ACC112 (cell line): ENCODE measurements at regions not wholly inside any gene's neighbourhood (a gene's known extent, or its start where the extent isn't known, plus 50 kb on each side); places are given as distances from the start of the nearest gene placed in this dataset.
A peak's percentile ranks its signal among the peaks of the same experiment; 100 is the strongest.

Experiments
- H2AFZ ChIP-seq: fragments of 200-600 bp; sonication (generic); one replicate; pipeline ENCODE4 v1.6.0; 2017; ENCODE audit warnings: antibody characterized with exemption, low read length; ENCODE audit not compliant: unreplicated experiment
- H3K27ac ChIP-seq: fragments of 200-600 bp; sonication (generic); 2 replicates; pipeline ENCODE4 v1.5.1; 2014; ENCODE audit warnings: low read depth, mild to moderate bottlenecking, antibody characterized with exemption, low read length, moderate library complexity
- H3K27me3 ChIP-seq: fragments of 200-600 bp; sonication (generic); 2 replicates; pipeline ENCODE4 v1.6.1; 2014; ENCODE audit warnings: mild to moderate bottlenecking, antibody characterized with exemption, low read length, moderate library complexity, mixed read lengths; ENCODE audit not compliant: insufficient read depth
- H3K36me3 ChIP-seq: fragments of 200-600 bp; sonication (generic); 2 replicates; pipeline ENCODE4 v1.6.1; 2016; ENCODE audit warnings: mild to moderate bottlenecking, antibody characterized with exemption, low read length, moderate library complexity, mixed read lengths; ENCODE audit not compliant: insufficient read depth
- H3K4me1 ChIP-seq: fragments of 200-600 bp; sonication (generic); one replicate; pipeline ENCODE4 v1.6.1; 2016; ENCODE audit warnings: low read length, mixed read lengths; ENCODE audit not compliant: insufficient read depth, unreplicated experiment, control insufficient read depth
- H3K4me3 ChIP-seq: fragments of 200-600 bp; sonication (generic); 2 replicates; pipeline ENCODE4 v1.5.1; 2014; ENCODE audit warnings: mild to moderate bottlenecking, low read depth, low read length
- H3K79me2 ChIP-seq: fragments of 200-600 bp; sonication (generic); one replicate; pipeline ENCODE4 v1.6.0; 2016; ENCODE audit warnings: low read length; ENCODE audit not compliant: control insufficient read depth, unreplicated experiment, insufficient read depth

DNA sequence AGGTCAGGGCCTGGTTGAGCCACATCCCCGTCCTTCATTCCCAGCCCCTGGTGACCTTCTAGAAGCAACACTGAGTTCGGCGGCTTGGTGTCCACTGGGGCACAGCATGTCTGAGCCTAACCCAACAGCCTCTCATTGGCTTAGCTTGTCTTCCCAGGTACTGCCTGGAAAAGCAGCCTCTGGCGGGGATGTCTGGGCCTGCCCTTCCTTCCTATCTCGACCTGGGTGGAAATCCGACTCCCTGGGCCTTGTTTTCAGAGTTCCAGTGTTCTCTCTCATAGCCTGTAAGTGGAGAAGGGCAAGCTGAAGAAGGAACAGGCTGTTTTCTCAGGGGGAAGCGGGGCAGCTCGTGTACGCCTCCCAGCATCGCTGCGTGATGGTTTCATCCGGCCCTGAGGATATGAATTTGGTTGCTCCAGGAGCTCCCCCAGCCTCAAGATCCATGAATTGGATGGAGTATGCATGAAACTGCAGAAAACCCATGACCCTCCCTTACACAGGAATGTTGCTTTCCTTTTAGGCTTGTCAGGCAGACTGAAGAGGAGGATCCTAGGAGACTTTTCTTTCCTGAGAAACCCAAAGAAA is 116.5 kb upstream of the IRF2BP2 start:
- H3K4me3 ChIP-seq = no peak overlapping the region
- H3K79me2 ChIP-seq = peaks cover 3% of the 10 kb centered on the region
- no peak overlapping the region for H2AFZ ChIP-seq
- H3K27me3 ChIP-seq = no peaks in the 10 kb centered on the region
- H3K27ac ChIP-seq = no peak overlapping the region
- H3K36me3 ChIP-seq = no peaks in the 10 kb centered on the region
- H3K4me1 ChIP-seq = peaks cover 59% of the 10 kb centered on the region

DNA sequence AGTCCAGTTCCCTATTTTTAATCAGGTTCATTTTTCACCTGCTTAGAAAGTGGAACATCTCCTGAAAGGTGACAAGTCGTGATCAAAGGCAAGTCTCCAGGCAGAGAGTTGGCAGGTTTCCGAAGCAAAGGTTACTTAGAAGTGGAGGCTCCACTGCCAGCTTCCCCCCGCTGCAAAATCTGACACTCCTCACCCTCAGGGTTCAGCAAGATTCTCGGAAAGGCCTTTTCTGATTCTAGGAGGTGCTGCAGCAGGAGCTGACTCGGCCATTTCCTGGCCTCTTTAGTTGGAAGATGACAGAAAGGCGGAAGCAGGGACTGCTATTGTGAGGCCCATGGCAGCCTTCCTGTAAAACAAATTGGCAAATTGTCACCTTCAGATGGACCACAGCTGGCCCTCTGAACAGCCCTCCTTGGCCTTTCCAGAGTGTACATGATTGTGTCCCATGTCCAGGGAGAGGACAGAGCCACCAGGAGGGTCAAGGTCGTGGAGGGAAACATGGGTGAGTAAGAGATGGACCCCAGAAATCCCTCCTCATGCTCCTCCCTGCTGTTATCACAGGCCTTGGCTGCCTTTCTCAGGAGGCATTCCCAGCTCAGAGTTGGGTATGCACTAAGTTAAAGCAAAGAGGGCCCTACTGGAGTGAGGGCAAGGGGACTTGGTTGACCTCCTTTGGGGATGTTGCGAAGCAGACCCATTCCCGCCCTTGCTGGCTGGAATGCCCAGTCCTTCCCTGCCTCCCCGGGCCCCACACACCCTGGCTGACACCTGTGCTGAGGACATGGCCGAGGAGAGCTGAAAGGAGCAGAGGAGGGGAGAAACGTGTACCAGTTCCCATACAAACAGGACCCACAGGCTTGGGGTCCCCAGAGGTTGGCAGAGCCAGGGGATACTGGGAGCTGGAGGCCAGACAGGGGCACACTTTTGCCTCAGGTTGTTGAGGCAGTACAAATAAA is 115.5 kb upstream of the IRF2BP2 start:
- Histone ChIP-seq H3K4me1 (peaks cover 59% of the 10 kb centered on the region), H3K27ac (peak overlapping the region; percentile 95), H2AFZ (no peak overlapping the region), H3K4me3 (no peak overlapping the region), H3K36me3 (no peaks in the 10 kb centered on the region), H3K79me2 (peaks cover 3% of the 10 kb centered on the region), H3K27me3 (no peaks in the 10 kb centered on the region)

DNA sequence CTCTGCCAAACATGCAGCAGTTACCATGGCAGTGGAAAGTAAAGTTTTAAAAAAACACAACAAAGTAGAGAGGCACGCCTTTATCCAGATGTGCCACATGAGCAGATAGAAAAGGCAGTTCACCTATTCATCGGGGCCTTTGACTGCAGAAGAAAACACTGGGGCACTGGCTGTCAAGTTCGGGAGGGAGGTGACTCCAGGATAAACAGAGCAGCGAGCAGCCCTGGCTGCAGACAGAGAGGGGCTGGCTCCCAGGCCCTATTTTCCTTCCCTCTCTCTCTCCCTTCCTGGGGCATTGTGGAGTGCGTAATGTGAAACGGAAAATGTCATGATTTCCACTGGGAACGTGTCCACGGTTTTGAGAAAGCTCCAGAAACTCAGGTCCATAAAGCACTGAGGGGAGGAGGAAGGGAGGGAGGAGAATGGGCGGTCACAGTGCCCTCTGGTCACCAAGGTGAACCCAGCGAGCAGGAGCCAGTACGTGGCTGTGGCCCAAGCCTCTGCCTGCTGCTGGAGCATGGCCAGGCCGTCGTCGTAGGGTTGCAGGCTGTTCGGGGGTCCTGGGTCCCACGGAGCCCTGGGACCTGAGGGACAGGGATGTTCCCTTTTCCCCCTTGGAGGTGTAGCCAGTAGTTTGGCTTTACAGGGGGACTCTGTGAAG is 114.7 kb upstream of the IRF2BP2 start:
- peaks cover 64% of the 10 kb centered on the region for H3K4me1 ChIP-seq
- peak overlapping the region; percentile 20 for H3K4me3 ChIP-seq

DNA sequence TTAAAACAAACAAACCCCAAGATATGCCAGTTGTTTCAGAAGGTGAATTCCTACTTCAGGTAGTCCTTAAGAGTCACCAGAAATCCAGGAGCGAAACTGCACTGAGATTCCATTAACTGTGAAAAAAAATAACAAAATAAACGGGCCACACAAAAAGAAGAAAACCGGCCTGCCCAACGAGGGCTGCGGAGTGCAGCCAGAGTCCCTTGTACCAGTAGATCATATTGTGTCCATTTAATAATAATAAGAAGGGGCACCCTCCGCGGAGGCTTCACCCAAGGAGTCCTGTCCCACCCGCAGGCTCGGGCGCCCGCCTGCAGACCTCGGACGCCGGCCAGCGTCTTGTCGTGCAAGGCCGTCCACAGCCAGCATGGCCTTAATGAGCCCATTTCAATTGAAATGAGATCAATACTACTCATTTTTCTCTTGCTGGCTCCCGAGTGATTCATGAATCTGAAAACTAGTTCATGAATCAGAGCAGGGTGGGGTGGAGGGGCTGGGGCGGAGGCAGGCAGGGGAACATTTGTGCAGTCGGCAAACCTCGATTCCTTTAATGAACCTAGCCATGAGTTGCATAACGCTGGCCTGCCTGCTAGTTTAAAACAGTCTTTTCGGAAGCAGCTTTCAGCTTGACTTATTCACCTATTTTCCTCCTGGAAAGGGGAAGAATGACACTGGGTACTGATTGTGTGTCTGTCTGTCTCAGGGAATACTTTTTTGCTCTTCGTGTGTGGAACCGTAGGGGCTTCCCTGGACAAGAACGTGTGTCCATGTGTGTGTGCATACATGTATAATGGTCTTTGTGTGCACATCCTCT is 113.1 kb upstream of the IRF2BP2 start:
- Histone ChIP-seq H3K4me3 (peak overlapping the region; percentile 65), H3K36me3 (no peaks in the 10 kb centered on the region), H3K27me3 (no peaks in the 10 kb centered on the region), H3K79me2 (peaks cover 3% of the 10 kb centered on the region), H2AFZ (peak overlapping the region; percentile 9), H3K27ac (peak overlapping the region; percentile 95), H3K4me1 (peaks cover 71% of the 10 kb centered on the region)

More for the DNA sequence above, 114.7 kb upstream of the IRF2BP2 start:
- peak overlapping the region; percentile 95 for H3K27ac ChIP-seq
- no peaks in the 10 kb centered on the region for H3K36me3 ChIP-seq
- no peaks in the 10 kb centered on the region for H3K27me3 ChIP-seq
- H3K79me2 ChIP-seq = peaks cover 3% of the 10 kb centered on the region
- H2AFZ ChIP-seq = no peak overlapping the region

DNA sequence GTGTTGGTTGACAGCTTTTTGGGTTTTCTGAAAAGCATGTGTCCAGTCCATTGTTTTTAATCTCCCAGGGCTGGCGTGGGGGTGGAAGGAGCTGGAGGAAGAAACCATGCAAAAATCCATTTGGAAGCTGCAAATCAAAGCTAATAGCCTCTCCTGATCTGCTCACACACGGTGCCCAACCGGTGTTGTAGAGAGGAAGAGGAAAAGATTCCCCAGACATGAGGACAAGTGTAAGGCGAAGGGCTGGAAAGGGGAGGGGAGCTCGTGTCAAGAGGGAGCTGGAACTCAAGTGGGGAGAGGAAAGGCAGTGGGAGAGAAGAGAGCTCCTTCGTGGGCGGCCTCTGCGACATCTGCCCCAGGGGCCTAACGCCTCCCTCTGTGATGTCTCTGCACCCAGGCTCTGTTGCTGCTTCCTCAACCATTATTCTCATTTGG is 112.3 kb upstream of the IRF2BP2 start:
- Histone ChIP-seq H3K4me3 (peak overlapping the region; percentile 65), H3K79me2 (peaks cover 3% of the 10 kb centered on the region), H2AFZ (peak overlapping the region; percentile 9), H3K27me3 (no peaks in the 10 kb centered on the region), H3K36me3 (no peaks in the 10 kb centered on the region), H3K27ac (peak overlapping the region; percentile 95), H3K4me1 (peaks cover 68% of the 10 kb centered on the region)

DNA sequence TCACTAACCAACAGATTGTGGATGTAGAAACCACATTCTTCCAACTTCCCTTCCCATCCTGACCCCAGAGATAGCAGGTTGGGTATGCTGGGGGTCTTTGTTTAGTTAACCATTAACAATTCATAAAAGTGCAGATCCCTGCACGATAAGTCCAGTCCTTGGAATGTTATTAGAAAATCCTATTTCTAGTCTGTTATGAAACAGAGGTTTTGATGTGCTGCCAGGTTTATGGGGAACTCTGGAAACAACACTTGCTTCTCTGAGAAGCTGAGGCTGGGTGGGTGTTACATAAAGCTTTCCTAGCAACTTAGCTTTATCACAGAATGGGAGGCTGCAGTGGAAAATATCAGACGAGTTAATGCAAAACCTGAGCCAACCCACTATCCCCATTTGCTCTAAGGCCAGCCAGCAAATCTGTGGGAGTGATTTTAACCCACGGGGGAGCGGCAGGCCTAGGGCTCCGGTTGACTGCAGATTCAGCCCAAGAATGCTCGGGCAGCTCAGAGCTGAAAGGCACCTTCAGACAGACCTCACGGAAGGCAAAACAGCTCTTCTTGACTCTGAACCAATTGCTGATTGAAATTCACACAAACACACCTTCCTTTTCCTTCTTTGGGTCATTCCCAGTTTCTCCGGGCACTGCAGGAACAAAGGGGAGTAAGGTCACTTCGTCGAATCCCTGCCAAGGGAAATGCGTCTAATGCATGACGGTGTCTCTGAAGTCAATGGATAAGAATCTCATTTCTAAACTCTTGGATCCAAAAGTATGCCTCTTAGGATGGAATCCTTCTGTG is 111.7 kb upstream of the IRF2BP2 start:
- Histone ChIP-seq H3K27me3 (no peaks in the 10 kb centered on the region), H3K27ac (peak overlapping the region; percentile 95), H3K79me2 (peaks cover 3% of the 10 kb centered on the region), H2AFZ (peak overlapping the region; percentile 5), H3K4me3 (peak overlapping the region; percentile 65), H3K36me3 (no peaks in the 10 kb centered on the region), H3K4me1 (peaks cover 64% of the 10 kb centered on the region)

DNA sequence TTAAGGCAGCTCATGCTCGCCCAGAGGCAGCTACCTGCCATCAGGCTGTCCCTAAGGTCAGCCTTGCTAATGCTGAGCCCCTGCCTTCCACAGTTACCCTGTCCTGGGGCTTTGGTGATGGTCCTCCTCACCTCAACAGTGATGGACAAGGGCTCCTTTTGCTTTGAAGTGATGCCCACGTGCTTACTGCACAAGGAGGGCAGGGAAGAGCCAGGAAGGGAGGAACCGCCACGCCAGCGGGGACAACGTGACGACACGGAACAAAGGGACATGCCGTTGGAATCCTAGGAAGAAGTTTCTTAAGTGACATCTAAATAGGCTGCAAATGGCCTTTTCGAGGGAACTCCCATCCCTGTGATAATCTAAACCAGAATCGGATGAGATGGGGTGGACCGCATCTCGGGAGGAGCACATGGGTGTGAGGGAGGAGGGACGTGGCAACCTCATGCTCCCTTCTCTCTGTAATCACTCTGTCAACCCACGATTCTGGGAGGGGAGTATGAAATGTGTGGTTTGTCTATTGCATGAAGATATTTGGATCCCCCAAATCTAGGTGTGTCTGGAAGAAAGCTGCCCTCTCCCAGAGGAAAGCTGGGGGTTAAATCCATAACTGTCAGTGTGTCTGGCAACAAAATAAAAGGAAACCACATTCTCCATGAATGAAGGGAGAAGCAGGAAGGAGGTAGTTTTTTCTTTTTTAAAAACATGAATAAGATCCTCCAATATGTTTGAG is 110.9 kb upstream of the IRF2BP2 start:
- H3K27me3 ChIP-seq = no peaks in the 10 kb centered on the region
- H3K36me3 ChIP-seq = no peaks in the 10 kb centered on the region
- H3K27ac ChIP-seq = peak overlapping the region; percentile 95
- no peak overlapping the region for H2AFZ ChIP-seq
- peaks cover 64% of the 10 kb centered on the region for H3K4me1 ChIP-seq
- peaks cover 3% of the 10 kb centered on the region for H3K79me2 ChIP-seq
- H3K4me3 ChIP-seq = peak overlapping the region; percentile 65

DNA sequence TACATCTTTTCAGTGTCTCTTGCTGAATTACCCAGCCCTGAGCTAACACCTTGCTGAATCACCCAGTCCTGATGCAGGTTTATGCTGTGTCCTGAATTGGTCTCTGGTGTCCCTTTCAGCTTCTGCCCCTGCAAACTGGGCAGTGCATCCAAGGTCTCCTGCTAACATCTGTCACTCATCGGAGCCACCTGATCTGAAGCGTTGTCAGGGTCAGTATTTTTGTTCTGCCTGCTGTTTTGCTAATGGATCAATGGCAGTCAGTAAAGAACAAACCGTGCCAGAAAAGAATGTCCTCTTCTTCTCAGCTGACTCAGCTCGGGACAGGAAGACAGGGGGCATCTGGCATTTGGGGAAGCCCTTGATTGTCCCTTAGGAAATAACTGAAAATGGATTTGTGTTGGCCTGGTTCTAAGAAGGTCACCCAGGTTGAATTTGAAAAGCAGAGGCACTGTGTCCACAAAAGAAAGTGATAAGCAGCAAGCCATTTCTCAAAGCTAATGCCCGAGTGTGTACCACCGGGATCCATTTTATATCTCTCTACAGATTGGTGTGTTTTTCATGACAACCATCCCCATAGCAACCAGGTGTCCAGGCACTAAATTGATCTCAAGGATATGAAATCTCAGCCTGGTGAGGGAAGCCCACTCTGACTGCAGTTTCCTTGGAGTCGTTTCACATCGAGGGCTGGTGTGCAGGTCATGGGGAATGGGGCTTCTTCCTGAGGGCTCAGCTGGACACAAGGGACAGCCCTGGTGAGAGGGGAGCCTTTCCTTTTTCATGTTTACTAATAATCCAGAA is 109.7 kb upstream of the IRF2BP2 start:
- Histone ChIP-seq H3K27ac (0 out of 2 replicates have a peak overlapping the region, but pooled peaks have one; percentile 95), H3K4me1 (peaks cover 52% of the 10 kb centered on the region), H2AFZ (no peak overlapping the region), H3K79me2 (peaks cover 3% of the 10 kb centered on the region), H3K27me3 (no peaks in the 10 kb centered on the region), H3K36me3 (no peaks in the 10 kb centered on the region), H3K4me3 (no peak overlapping the region)
